Astrocyte (in vitro differentiated cells and primary cell): ENCODE measurements at regions not wholly inside any gene's neighbourhood (a gene's known extent, or its start where the extent isn't known, plus 50 kb on each side); places are given as distances from the start of the nearest gene placed in this dataset.

ENCODE experiments used
- DNase-seq: peaks from one replicate; pipeline ENCODE4 v3.0.0-alpha.2; 2010; ENCODE audit warnings: low read depth
- FAIRE-seq: peaks from 2 replicates; lab custom pipeline; 2011; peaks lifted over from hg19 to GRCh38; lab: Jason Lieb, UNC
- H2AFZ ChIP-seq: 2 replicates; pipeline ENCODE4 v1.6.0; 2012; ENCODE audit warnings: low read depth, low read length, inconsistent platforms
- H3K27ac ChIP-seq: 2 replicates; pipeline ENCODE4 v1.5.1; 2011; ENCODE audit warnings: low read depth, low read length, inconsistent platforms
- H3K27me3 ChIP-seq: 2 replicates; pipeline ENCODE4 v1.6.0; 2011; ENCODE audit warnings: low read length, inconsistent platforms; ENCODE audit not compliant: insufficient read depth
- H3K36me3 ChIP-seq: 2 replicates; pipeline ENCODE4 v1.5.1; 2011; ENCODE audit warnings: low read length, inconsistent platforms; ENCODE audit not compliant: insufficient read depth
- H3K4me1 ChIP-seq: 2 replicates; pipeline ENCODE4 v1.5.1; 2011; ENCODE audit warnings: low read length, inconsistent platforms; ENCODE audit not compliant: insufficient read depth
- H3K4me2 ChIP-seq: 2 replicates; pipeline ENCODE4 v1.6.0; 2012; ENCODE audit warnings: low read length, inconsistent platforms
- H3K4me3 ChIP-seq: 2 replicates; pipeline ENCODE4 v1.5.1; 2011; ENCODE audit warnings: low read depth, mild to moderate bottlenecking, low read length, inconsistent platforms; ENCODE audit not compliant: insufficient read depth
- H3K79me2 ChIP-seq: 2 replicates; pipeline ENCODE4 v1.6.0; 2012; ENCODE audit warnings: mild to moderate bottlenecking, low read length, inconsistent platforms; ENCODE audit not compliant: insufficient read depth
- H3K9ac ChIP-seq: 2 replicates; pipeline ENCODE4 v1.6.0; 2012; ENCODE audit warnings: mild to moderate bottlenecking, low read length, inconsistent platforms
- H3K9me3 ChIP-seq: 2 replicates; pipeline ENCODE4 v1.5.1; 2012; ENCODE audit warnings: low read depth, mild to moderate bottlenecking, low read length, inconsistent platforms; ENCODE audit not compliant: insufficient read depth
- H4K20me1 ChIP-seq: 2 replicates; pipeline ENCODE4 v1.6.0; 2012; ENCODE audit warnings: low read length, inconsistent platforms; ENCODE audit not compliant: insufficient read depth
- H3K27ac Mint-ChIP-seq: one replicate; pipeline ENCODE4 v1.8.0; 2021; ENCODE audit warnings: mild to moderate bottlenecking, mixed read lengths; ENCODE audit not compliant: unreplicated experiment
- H3K27me3 Mint-ChIP-seq: one replicate; pipeline ENCODE4 v1.8.0; 2021; ENCODE audit warnings: low read depth, mixed read lengths; ENCODE audit not compliant: unreplicated experiment
- H3K36me3 Mint-ChIP-seq: one replicate; pipeline ENCODE4 v1.8.0; 2021; ENCODE audit warnings: low read depth, mixed read lengths; ENCODE audit not compliant: unreplicated experiment
- H3K4me1 Mint-ChIP-seq: one replicate; pipeline ENCODE4 v1.8.0; 2021; ENCODE audit warnings: low read depth, mixed read lengths; ENCODE audit not compliant: unreplicated experiment
- H3K4me3 Mint-ChIP-seq: one replicate; pipeline ENCODE4 v1.8.0; 2021; ENCODE audit warnings: mild to moderate bottlenecking, moderate library complexity, mixed read lengths; ENCODE audit not compliant: unreplicated experiment
- H3K9me3 Mint-ChIP-seq: one replicate; pipeline ENCODE4 v1.8.0; 2021; ENCODE audit warnings: mild to moderate bottlenecking, mixed read lengths; ENCODE audit not compliant: unreplicated experiment
- CTCF ChIP-seq: IDR thresholded peaks from 2 replicates; pipeline ENCODE4 v1.5.1; 2011; ENCODE audit warnings: low read depth, mild to moderate bottlenecking, inconsistent platforms, low read length, moderate library complexity; ENCODE audit not compliant: insufficient read depth
- EZH2 ChIP-seq: IDR thresholded peaks from 2 replicates; pipeline ENCODE4 v1.6.1; 2012; ENCODE audit warnings: mild to moderate bottlenecking, low read length, inconsistent platforms; ENCODE audit not compliant: insufficient read depth

- Histone ChIP-seq H3K27ac (no peak overlapping the region), H3K9me3 (no peaks in the 10 kb centered on the region), H3K79me2 (no peaks in the 10 kb centered on the region), H2AFZ (no peak overlapping the region), H3K4me1 (no peaks in the 10 kb centered on the region), H3K4me2 (no peak overlapping the region), H3K9ac (no peak overlapping the region), H3K4me3 (no peak overlapping the region), H3K27me3 (no peaks in the 10 kb centered on the region), H3K36me3 (no peaks in the 10 kb centered on the region), H4K20me1 (no peaks in the 10 kb centered on the region)
- Mint-ChIP-seq H3K36me3 (no peaks in the 10 kb centered on the region), H3K4me1 (no peaks in the 10 kb centered on the region), H3K4me3 (no peak overlapping the region), H3K27ac (no peak overlapping the region), H3K9me3 (peaks cover 3% of the 10 kb centered on the region), H3K27me3 (no peaks in the 10 kb centered on the region)
- TF ChIP-seq EZH2, result no peak
- TF ChIP-seq CTCF, result no peak
- FAIRE-seq, result no peak
- DNase-seq, result no peak
These were observed 287.2 kb downstream of the RDH14 start for GRCh38 chr2:18273205-18273604.

GRCh38 chr2:18272148-18272494 lies 288.3 kb downstream of the RDH14 start:
- Histone ChIP-seq H3K4me2 (no peak overlapping the region), H3K27me3 (no peaks in the 10 kb centered on the region), H3K79me2 (no peaks in the 10 kb centered on the region), H3K9me3 (no peaks in the 10 kb centered on the region), H2AFZ (no peak overlapping the region), H3K9ac (no peak overlapping the region), H3K36me3 (no peaks in the 10 kb centered on the region), H3K27ac (no peak overlapping the region), H3K4me3 (no peak overlapping the region), H4K20me1 (no peaks in the 10 kb centered on the region), H3K4me1 (no peaks in the 10 kb centered on the region)
- Mint-ChIP-seq H3K27ac (no peak overlapping the region), H3K36me3 (no peaks in the 10 kb centered on the region), H3K9me3 (peaks cover 3% of the 10 kb centered on the region), H3K27me3 (no peaks in the 10 kb centered on the region), H3K4me3 (no peak overlapping the region), H3K4me1 (no peaks in the 10 kb centered on the region)
- TF ChIP-seq CTCF (no peak), EZH2 (no peak)
- FAIRE-seq (no peak), DNase-seq (no peak)

GRCh38 chr2:18271370-18272147 lies 288.9 kb downstream of the RDH14 start:
- no peak overlapping the region for H3K4me3 ChIP-seq
- Mint-ChIP-seq H3K36me3 (no peaks in the 10 kb centered on the region), H3K9me3 (peaks cover 3% of the 10 kb centered on the region), H3K27ac (no peak overlapping the region), H3K4me1 (no peaks in the 10 kb centered on the region), H3K4me3 (no peak overlapping the region), H3K27me3 (no peaks in the 10 kb centered on the region)
- H4K20me1 ChIP-seq, result no peaks in the 10 kb centered on the region
- H3K27me3 ChIP-seq, result no peaks in the 10 kb centered on the region
- H3K36me3 ChIP-seq, result no peaks in the 10 kb centered on the region
- peaks cover 2% of the 10 kb centered on the region for H3K9me3 ChIP-seq
- TF ChIP-seq CTCF (no peak), EZH2 (no peak)
- no peak for FAIRE-seq
- no peaks in the 10 kb centered on the region for H3K79me2 ChIP-seq
- no peaks in the 10 kb centered on the region for H3K4me1 ChIP-seq
- H2AFZ ChIP-seq, result no peak overlapping the region
- H3K9ac ChIP-seq, result no peak overlapping the region
- no peak for DNase-seq
- no peak overlapping the region for H3K27ac ChIP-seq
- no peak overlapping the region for H3K4me2 ChIP-seq
